ENCODE measurements at regions not wholly inside any gene's neighbourhood (a gene's known extent, or its start where the extent isn't known, plus 50 kb on each side); places are given as distances from the start of the nearest gene placed in this dataset.

- intact Hi-C loops (cut with DNase I; ENCODE audit: low total_unique reads): no loop called here
- Histone ChIP-seq H3K27me3 (no peaks in the 10 kb centered on the region), H3K27ac (no peak overlapping the region), H3K9me3 (no peaks in the 10 kb centered on the region), H3K36me3 (no peaks in the 10 kb centered on the region), H3K4me1 (no peaks in the 10 kb centered on the region), H3K4me3 (no peak overlapping the region)
- no peak for DNase-seq
- no peak for TF ChIP-seq CTCF (IDR thresholded peaks at IDR 0.05)
Measured at GRCh38 chr20:17825960-17826843, 126.4 kb downstream of the BANF2 start.

DNA sequence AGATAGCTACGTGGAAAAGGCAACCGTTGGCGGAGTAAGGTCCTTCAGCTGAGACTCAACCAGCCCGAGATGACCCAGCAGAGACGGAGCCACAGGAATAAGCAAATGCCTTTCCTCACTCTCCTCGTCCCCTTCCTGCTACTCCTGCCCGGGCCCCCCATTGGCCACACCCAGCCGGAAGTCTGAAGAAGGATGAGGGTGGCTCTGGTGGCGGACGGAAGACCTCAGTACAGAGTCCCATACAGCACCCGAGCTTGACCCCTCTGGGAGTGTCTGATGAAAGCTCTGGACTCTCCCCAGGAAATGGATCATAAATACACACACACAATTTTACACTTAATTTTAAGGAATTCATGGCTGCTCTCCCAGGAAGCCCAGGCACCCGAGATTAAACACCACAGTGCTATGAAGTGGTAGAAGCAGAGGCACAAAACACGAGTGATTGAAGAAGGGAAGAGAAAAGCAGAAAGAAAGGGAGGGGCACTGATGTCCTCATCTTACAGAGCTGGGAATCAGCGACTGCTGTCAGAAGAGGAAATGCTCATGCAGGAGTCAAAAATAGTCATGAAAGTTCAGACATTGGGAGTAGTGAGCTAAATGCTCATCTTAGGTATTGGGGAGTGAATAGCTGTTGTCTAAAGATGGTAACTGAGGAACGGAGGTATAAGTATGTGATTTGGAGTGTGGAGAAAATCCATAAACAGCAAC lies 125.6 kb downstream of the BANF2 start:
- no peaks in the 10 kb centered on the region for H3K36me3 ChIP-seq
- DNase-seq: no peak
- H3K27ac ChIP-seq: no peak overlapping the region

DNA sequence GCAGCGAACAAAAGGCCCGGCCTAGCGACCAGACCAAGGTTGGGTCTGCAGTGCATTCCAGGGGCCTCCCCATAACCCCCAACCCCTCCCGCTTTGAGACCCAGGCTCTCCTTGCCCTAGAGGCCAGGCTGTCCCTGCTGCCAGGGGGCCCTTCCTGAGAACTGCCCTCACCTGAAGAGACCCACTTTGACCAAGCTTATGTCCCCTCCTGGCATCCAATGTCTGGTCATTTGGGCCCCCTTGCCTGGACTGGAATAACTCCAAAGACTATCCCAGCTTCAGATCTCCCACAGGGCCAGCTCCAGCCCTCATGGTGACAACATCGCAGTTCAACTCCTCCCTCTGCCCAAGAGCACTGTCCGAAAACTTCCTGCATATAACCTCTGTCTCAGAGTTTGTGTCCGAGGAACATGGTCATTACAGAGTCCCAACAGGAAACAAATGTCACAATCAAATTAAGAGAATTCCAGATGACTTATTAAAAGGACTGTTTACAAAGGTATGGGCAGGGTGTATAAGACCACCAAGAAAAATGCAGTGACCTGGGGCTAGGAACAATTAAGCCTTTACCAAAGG lies 125.0 kb downstream of the BANF2 start:
- no peak for DNase-seq
- no peaks in the 10 kb centered on the region for H3K9me3 ChIP-seq
- no peaks in the 10 kb centered on the region for H3K27me3 ChIP-seq
- no peak overlapping the region for H3K4me3 ChIP-seq
- intact Hi-C loops (cut with DNase I; ENCODE audit: low total_unique reads): no loop called here
- H3K36me3 ChIP-seq: no peaks in the 10 kb centered on the region
- H3K27ac ChIP-seq: no peak overlapping the region
- no peaks in the 10 kb centered on the region for H3K4me1 ChIP-seq
- no peak for TF ChIP-seq POLR2A (IDR thresholded peaks at IDR 0.05)
- TF ChIP-seq CTCF (IDR thresholded peaks at IDR 0.05): no peak

More for the DNA sequence above, 125.6 kb downstream of the BANF2 start:
- H3K4me1 ChIP-seq: no peaks in the 10 kb centered on the region
- H3K27me3 ChIP-seq: no peaks in the 10 kb centered on the region
- H3K9me3 ChIP-seq: no peaks in the 10 kb centered on the region
- intact Hi-C loops (cut with DNase I; ENCODE audit: low total_unique reads): no loop called here
- TF ChIP-seq POLR2A (IDR thresholded peaks at IDR 0.05): no peak
- TF ChIP-seq CTCF (IDR thresholded peaks at IDR 0.05): no peak
- no peak overlapping the region for H3K4me3 ChIP-seq

- peak overlapping the region in 1 of 2 donors; percentile 26 for H3K27ac ChIP-seq
Measured at GRCh38 chr20:17823409-17824144, 123.8 kb downstream of the BANF2 start.

More at GRCh38 chr20:17823409-17824144, 123.8 kb downstream of the BANF2 start:
- intact Hi-C loops (cut with DNase I; ENCODE audit: low total_unique reads): no loop called here
- H3K9me3 ChIP-seq: no peaks in the 10 kb centered on the region
- H3K4me3 ChIP-seq: no peak overlapping the region
- TF ChIP-seq POLR2A (IDR thresholded peaks at IDR 0.05) (no peak), CTCF (IDR thresholded peaks at IDR 0.05) (no peak)
- no peaks in the 10 kb centered on the region for H3K27me3 ChIP-seq
- no peaks in the 10 kb centered on the region for H3K36me3 ChIP-seq
- no peaks in the 10 kb centered on the region for H3K4me1 ChIP-seq
- no peak for DNase-seq

Data from uterus (tissue), 3 donors.